ENCODE measurements at regions not wholly inside any gene's neighbourhood (a gene's known extent, or its start where the extent isn't known, plus 50 kb on each side); places are given as distances from the start of the nearest gene placed in this dataset.

- DNase-seq (ENCODE audit: low read depth) = no peak
Measured at GRCh38 chr6:156379392-156380289, 397.5 kb upstream of the ARID1B start.

GRCh38 chr6:156378853-156379252, 398.3 kb upstream of the ARID1B start:
- no peak for DNase-seq (ENCODE audit: low read depth)

GRCh38 chr6:156376091-156376490, 401.1 kb upstream of the ARID1B start:
- DNase-seq (ENCODE audit: low read depth) = no peak

GRCh38 chr6:156359912-156360311, 417.3 kb upstream of the ARID1B start:
- DNase-seq (ENCODE audit: low read depth) = no peak

GRCh38 chr6:156352861-156353260, 424.3 kb upstream of the ARID1B start:
- no peak for DNase-seq (ENCODE audit: low read depth)

- no peak for DNase-seq (ENCODE audit: low read depth)
Measured at GRCh38 chr6:156351346-156351966, 425.7 kb upstream of the ARID1B start.

GRCh38 chr6:156350337-156350736, 426.8 kb upstream of the ARID1B start:
- DNase-seq (ENCODE audit: low read depth) = no peak

- no peak for DNase-seq (ENCODE audit: low read depth)
Measured at GRCh38 chr6:156348849-156349248, 428.3 kb upstream of the ARID1B start.

GRCh38 chr6:156348424-156348823, 428.8 kb upstream of the ARID1B start:
- no peak for DNase-seq (ENCODE audit: low read depth)

- DNase-seq (ENCODE audit: low read depth) = no peak
Measured at GRCh38 chr6:156347656-156348055, 429.5 kb upstream of the ARID1B start.

GRCh38 chr6:156347246-156347645, 429.9 kb upstream of the ARID1B start:
- no peak for DNase-seq (ENCODE audit: low read depth)

GRCh38 chr6:156345700-156346099, 431.5 kb upstream of the ARID1B start:
- DNase-seq (ENCODE audit: low read depth) = no peak

- no peak for DNase-seq (ENCODE audit: low read depth)
Measured at GRCh38 chr6:156344491-156344890, 432.7 kb upstream of the ARID1B start.

- no peak for DNase-seq (ENCODE audit: low read depth)
Measured at GRCh38 chr6:156337801-156338200, 439.4 kb upstream of the ARID1B start.

GRCh38 chr6:156336733-156337132, 440.4 kb upstream of the ARID1B start:
- DNase-seq (ENCODE audit: low read depth) = no peak

GRCh38 chr6:156336089-156336488, 441.1 kb upstream of the ARID1B start:
- DNase-seq (ENCODE audit: low read depth) = no peak

- DNase-seq (ENCODE audit: low read depth) = no peak
Measured at GRCh38 chr6:156334966-156335365, 442.2 kb upstream of the ARID1B start.

- no peak for DNase-seq (ENCODE audit: low read depth)
Measured at GRCh38 chr6:156319707-156320106, 457.5 kb upstream of the ARID1B start.

- no peak for DNase-seq (ENCODE audit: low read depth)
Measured at GRCh38 chr6:156316583-156317125, 460.5 kb upstream of the ARID1B start.

- no peak for DNase-seq (ENCODE audit: low read depth)
Measured at GRCh38 chr6:156315146-156315545, 462.0 kb upstream of the ARID1B start.

GRCh38 chr6:156313037-156313436, 464.1 kb upstream of the ARID1B start:
- no peak for DNase-seq (ENCODE audit: low read depth)

GRCh38 chr6:156311291-156311690, 465.9 kb upstream of the ARID1B start:
- no peak for DNase-seq (ENCODE audit: low read depth)

- no peak for DNase-seq (ENCODE audit: low read depth)
Measured at GRCh38 chr6:156310701-156311100, 466.5 kb upstream of the ARID1B start.

All from Daoy (cell line).